Right lobe of liver (tissue), 4 donors: ENCODE measurements at regions not wholly inside any gene's neighbourhood (a gene's known extent, or its start where the extent isn't known, plus 50 kb on each side); places are given as distances from the start of the nearest gene placed in this dataset.

Experiments
- POLR2A ChIP-seq: fragments of 450-650 bp; IDR thresholded peaks from one replicate; pipeline ENCODE4 v1.6.1; 2017; ENCODE audit warnings: antibody characterized with exemption, mild to moderate bottlenecking
- TF ChIP-seq, protein P1 (sequence below), 4 donors: fragments of 200-600 bp in 3 of 4; fragments of 450-650 bp in 1 of 4; IDR thresholded peaks; one replicate each; pipeline versions ENCODE4 v1.5.1 to v1.8.0; 2016 to 2022; ENCODE audit warnings: antibody characterized with exemption in 4 of 4, mild to moderate bottlenecking in 2 of 4
- donor health status: DM: no; HTN: no; CAD: no.
- donor health status: DM: no; HTN: no; CAD: no.
- donor health status: DM: no; HTN: yes; CAD: no.

- TF ChIP-seq, protein P1, sequence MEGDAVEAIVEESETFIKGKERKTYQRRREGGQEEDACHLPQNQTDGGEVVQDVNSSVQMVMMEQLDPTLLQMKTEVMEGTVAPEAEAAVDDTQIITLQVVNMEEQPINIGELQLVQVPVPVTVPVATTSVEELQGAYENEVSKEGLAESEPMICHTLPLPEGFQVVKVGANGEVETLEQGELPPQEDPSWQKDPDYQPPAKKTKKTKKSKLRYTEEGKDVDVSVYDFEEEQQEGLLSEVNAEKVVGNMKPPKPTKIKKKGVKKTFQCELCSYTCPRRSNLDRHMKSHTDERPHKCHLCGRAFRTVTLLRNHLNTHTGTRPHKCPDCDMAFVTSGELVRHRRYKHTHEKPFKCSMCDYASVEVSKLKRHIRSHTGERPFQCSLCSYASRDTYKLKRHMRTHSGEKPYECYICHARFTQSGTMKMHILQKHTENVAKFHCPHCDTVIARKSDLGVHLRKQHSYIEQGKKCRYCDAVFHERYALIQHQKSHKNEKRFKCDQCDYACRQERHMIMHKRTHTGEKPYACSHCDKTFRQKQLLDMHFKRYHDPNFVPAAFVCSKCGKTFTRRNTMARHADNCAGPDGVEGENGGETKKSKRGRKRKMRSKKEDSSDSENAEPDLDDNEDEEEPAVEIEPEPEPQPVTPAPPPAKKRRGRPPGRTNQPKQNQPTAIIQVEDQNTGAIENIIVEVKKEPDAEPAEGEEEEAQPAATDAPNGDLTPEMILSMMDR (IDR thresholded peaks at IDR 0.05) = no peak
- no peak for TF ChIP-seq POLR2A
Measured at GRCh38 chr16:59740858-59741257, 1006.7 kb upstream of the GOT2 start.
